H9 (cell line): ENCODE measurements at regions not wholly inside any gene's neighbourhood (a gene's known extent, or its start where the extent isn't known, plus 50 kb on each side); places are given as distances from the start of the nearest gene placed in this dataset.

Experiments
- DNase-seq: peaks from one replicate; pipeline ENCODE4 v3.0.0-alpha.2; 2017
- H2AFZ ChIP-seq: one replicate; pipeline ENCODE4 v1.6.1; 2013; ENCODE audit warnings: mild to moderate bottlenecking, low read length, control low read depth, moderate library complexity
- H2AK5ac ChIP-seq: 2 replicates; pipeline ENCODE4 v1.6.1; 2013; ENCODE audit warnings: low read length, control low read depth, mixed read lengths; ENCODE audit not compliant: insufficient read length
- H2BK120ac ChIP-seq: one replicate; pipeline ENCODE4 v1.6.1; 2013; ENCODE audit warnings: low read depth, mild to moderate bottlenecking, low read length, control low read depth, inconsistent platforms; ENCODE audit not compliant: poor library complexity, severe bottlenecking
- H2BK12ac ChIP-seq: 2 replicates; pipeline ENCODE4 v1.6.1; 2013; ENCODE audit warnings: low read length, control low read depth, mixed read lengths, low read depth; ENCODE audit not compliant: insufficient read length
- H2BK15ac ChIP-seq: 2 replicates; pipeline ENCODE4 v1.6.1; 2013; ENCODE audit warnings: low read depth, low read length, control low read depth
- H2BK20ac ChIP-seq: one replicate; pipeline ENCODE4 v1.6.1; 2013; ENCODE audit warnings: low read depth, mild to moderate bottlenecking, low read length, control low read depth, inconsistent platforms; ENCODE audit not compliant: poor library complexity, severe bottlenecking
- H2BK5ac ChIP-seq: 2 replicates; pipeline ENCODE4 v1.6.1; 2013; ENCODE audit warnings: low read length, control low read depth, mixed read lengths; ENCODE audit not compliant: insufficient read length
- H3K14ac ChIP-seq: 2 replicates; pipeline ENCODE4 v1.6.1; 2013; ENCODE audit warnings: low read length, control low read depth; ENCODE audit not compliant: insufficient read depth
- H3K18ac ChIP-seq: 2 replicates; pipeline ENCODE4 v1.6.1; 2013; ENCODE audit warnings: low read depth, mild to moderate bottlenecking, mixed read lengths, low read length, control low read depth; ENCODE audit not compliant: insufficient read length
- H3K23ac ChIP-seq: 2 replicates; pipeline ENCODE4 v1.6.1; 2013; ENCODE audit warnings: low read length, control low read depth, mixed read lengths, low read depth; ENCODE audit not compliant: insufficient read length
- H3K23me2 ChIP-seq: 2 replicates; pipeline ENCODE4 v1.6.1; 2013; ENCODE audit warnings: low read depth, mild to moderate bottlenecking, mixed read lengths, low read length, control low read depth; ENCODE audit not compliant: insufficient read length, poor library complexity, severe bottlenecking
- H3K27ac ChIP-seq: 2 replicates; pipeline ENCODE4 v1.5.1; 2013; ENCODE audit warnings: low read length, control low read depth, mixed read lengths, low read depth; ENCODE audit not compliant: insufficient read length
- H3K27me3 ChIP-seq: 2 replicates; pipeline ENCODE4 v1.6.1; 2013; ENCODE audit warnings: low read length, control low read depth, inconsistent platforms; ENCODE audit not compliant: insufficient read depth
- H3K4ac ChIP-seq: 2 replicates; pipeline ENCODE4 v1.6.1; 2013; ENCODE audit warnings: low read depth, mild to moderate bottlenecking, control low read depth, inconsistent platforms, low read length, moderate library complexity
- H3K4me1 ChIP-seq: 2 replicates; pipeline ENCODE4 v1.6.1; 2013; ENCODE audit warnings: low read length, control low read depth, inconsistent platforms; ENCODE audit not compliant: insufficient read depth
- H3K4me2 ChIP-seq: 2 replicates; pipeline ENCODE4 v1.6.1; 2013; ENCODE audit warnings: low read length, control low read depth, mixed read lengths; ENCODE audit not compliant: insufficient read length, insufficient read depth
- H3K56ac ChIP-seq: 2 replicates; pipeline ENCODE4 v1.6.1; 2013; ENCODE audit warnings: low read depth, mild to moderate bottlenecking, mixed read lengths, low read length, control low read depth; ENCODE audit not compliant: insufficient read length
- H3K79me1 ChIP-seq: 2 replicates; pipeline ENCODE4 v1.6.1; 2013; ENCODE audit warnings: low read depth, mild to moderate bottlenecking, moderate library complexity, low read length, control low read depth, inconsistent platforms; ENCODE audit not compliant: insufficient read depth, poor library complexity, severe bottlenecking
- H3K79me2 ChIP-seq: 2 replicates; pipeline ENCODE4 v1.6.1; 2013; ENCODE audit warnings: low read length, control low read depth, inconsistent platforms; ENCODE audit not compliant: insufficient read depth
- H3K9ac ChIP-seq: 2 replicates; pipeline ENCODE4 v1.6.1; 2013; ENCODE audit warnings: low read length, control low read depth, mixed read lengths; ENCODE audit not compliant: insufficient read length; ENCODE audit errors: extremely low read depth
- H3K9me3 ChIP-seq: one replicate; pipeline ENCODE4 v1.6.1; 2013; ENCODE audit warnings: low read depth, low read length, inconsistent platforms; ENCODE audit not compliant: control insufficient read depth
- H3T11ph ChIP-seq: one replicate; pipeline ENCODE4 v1.6.1; 2013; ENCODE audit warnings: mild to moderate bottlenecking, low read length, control low read depth, inconsistent platforms
- H4K20me1 ChIP-seq: one replicate; pipeline ENCODE4 v1.6.1; 2013; ENCODE audit not compliant: control insufficient read depth, insufficient read length, insufficient read depth
- H4K5ac ChIP-seq: 2 replicates; pipeline ENCODE4 v1.6.1; 2013; ENCODE audit warnings: low read depth, mild to moderate bottlenecking, mixed read lengths, low read length, control low read depth; ENCODE audit not compliant: insufficient read length
- H4K8ac ChIP-seq: replicated peaks from 2 replicates; pipeline ENCODE4 v1.6.1; 2013; ENCODE audit warnings: low read length, control low read depth, mixed read lengths, low read depth; ENCODE audit not compliant: insufficient read length
- H4K91ac ChIP-seq: 2 replicates; pipeline ENCODE4 v1.6.1; 2013; ENCODE audit warnings: low read depth, mild to moderate bottlenecking, moderate library complexity, mixed read lengths, low read length, control low read depth; ENCODE audit not compliant: insufficient read length
- H3K27ac Mint-ChIP-seq, 3 experiments: 2 replicates in 2 of 3; 3 replicates in 1 of 3; pipeline ENCODE4 v1.8.0; 2020 to 2021; ENCODE audit warnings: mixed read lengths in 3 of 3, mild to moderate bottlenecking in 1 of 3, moderate library complexity in 1 of 3
- H3K27me3 Mint-ChIP-seq: 2 replicates; pipeline ENCODE4 v1.8.0; 2021; ENCODE audit warnings: low read depth, mild to moderate bottlenecking, moderate library complexity, mixed read lengths
- H3K36me3 Mint-ChIP-seq, 3 experiments: 2 replicates in 2 of 3; 3 replicates in 1 of 3; pipeline ENCODE4 v1.8.0; 2020 to 2021; ENCODE audit warnings: low read depth in 3 of 3, mixed read lengths in 3 of 3; ENCODE audit not compliant: insufficient read depth in 1 of 3
- H3K4me1 Mint-ChIP-seq, 2 experiments: 2 replicates each; pipeline ENCODE4 v1.8.0; 2020; ENCODE audit warnings: mixed read lengths in 2 of 2
- H3K4me3 Mint-ChIP-seq, 2 experiments: 2 replicates in 1 of 2; 3 replicates in 1 of 2; pipeline ENCODE4 v1.8.0; 2020 to 2021; ENCODE audit warnings: mild to moderate bottlenecking in 2 of 2, mixed read lengths in 2 of 2, moderate library complexity in 1 of 2
- H3K9me3 Mint-ChIP-seq, 2 experiments: 2 replicates in 1 of 2; 3 replicates in 1 of 2; pipeline ENCODE4 v1.8.0; 2020; ENCODE audit warnings: mild to moderate bottlenecking in 2 of 2, mixed read lengths in 2 of 2, moderate library complexity in 1 of 2
- WGBS: extraction: QIAGEN DNeasy Blood & Tissue Kit; methylation state at CpG from one replicate; pipeline ENCODE4 v1.1.7; 2013; ENCODE audit warnings: missing lambda C conversion rate, low lambda C conversion rate, mixed read lengths; ENCODE audit not compliant: insufficient read length; ENCODE audit errors: extremely low coverage; 5-methylcytosine and 5-hydroxymethylcytosine counted together
- TF ChIP-seq, protein P1 (sequence below): fragments of 200-600 bp; sonication (generic); conservative IDR thresholded peaks from 3 replicates; pipeline ENCODE4 v1.8.0; 2021; ENCODE audit warnings: antibody characterized with exemption, mild to moderate bottlenecking

DNA sequence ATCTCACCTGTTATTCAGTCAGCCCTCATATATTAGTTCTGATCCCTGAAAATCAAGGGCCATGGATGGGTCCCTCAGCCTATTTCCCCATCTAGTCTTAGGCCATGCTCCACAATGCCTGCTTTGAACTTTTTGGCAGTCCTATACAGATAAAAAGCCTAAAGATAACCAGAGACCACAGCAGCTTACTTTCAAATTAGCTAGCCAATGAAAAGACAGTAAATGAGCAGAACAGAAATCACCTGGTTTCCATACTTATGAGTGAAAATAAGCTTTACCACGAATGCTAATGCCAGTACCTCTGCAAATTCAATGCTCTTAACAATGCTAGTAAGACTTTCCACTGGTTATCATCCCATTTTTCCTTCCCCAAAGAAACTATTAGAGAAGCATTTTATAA is 141.6 kb upstream of the SPRED1 start:
- Mint-ChIP-seq H3K36me3 (peaks cover 0 to 4% (median 0%) of the 10 kb centered on the region in 3 experiments; a peak in 1 of 7 replicates), H3K9me3 (no peaks in the 10 kb centered on the region), H3K4me3 (no peak overlapping the region), H3K4me1 (peaks cover 31 to 33% of the 10 kb centered on the region in 2 experiments), H3K27me3 (0 out of 2 replicates have a peak, but pooled peaks cover 2% of the 10 kb centered on the region), H3K27ac (0 out of 7 replicates have a peak overlapping the region, but pooled peaks of 1 of the 3 experiments have one; percentile 52)
- no peak overlapping the region for H3K9ac ChIP-seq
- WGBS = no CpG with 5 or more reads among the region's 1 CpG
- no peak overlapping the region for H2AK5ac ChIP-seq
- H3K14ac ChIP-seq = no peak overlapping the region
- no peaks in the 10 kb centered on the region for H3K27me3 ChIP-seq
- no peaks in the 10 kb centered on the region for H3K9me3 ChIP-seq
- H2BK120ac ChIP-seq = no peak overlapping the region
- H3K18ac ChIP-seq = no peak overlapping the region
- TF ChIP-seq, protein P1, sequence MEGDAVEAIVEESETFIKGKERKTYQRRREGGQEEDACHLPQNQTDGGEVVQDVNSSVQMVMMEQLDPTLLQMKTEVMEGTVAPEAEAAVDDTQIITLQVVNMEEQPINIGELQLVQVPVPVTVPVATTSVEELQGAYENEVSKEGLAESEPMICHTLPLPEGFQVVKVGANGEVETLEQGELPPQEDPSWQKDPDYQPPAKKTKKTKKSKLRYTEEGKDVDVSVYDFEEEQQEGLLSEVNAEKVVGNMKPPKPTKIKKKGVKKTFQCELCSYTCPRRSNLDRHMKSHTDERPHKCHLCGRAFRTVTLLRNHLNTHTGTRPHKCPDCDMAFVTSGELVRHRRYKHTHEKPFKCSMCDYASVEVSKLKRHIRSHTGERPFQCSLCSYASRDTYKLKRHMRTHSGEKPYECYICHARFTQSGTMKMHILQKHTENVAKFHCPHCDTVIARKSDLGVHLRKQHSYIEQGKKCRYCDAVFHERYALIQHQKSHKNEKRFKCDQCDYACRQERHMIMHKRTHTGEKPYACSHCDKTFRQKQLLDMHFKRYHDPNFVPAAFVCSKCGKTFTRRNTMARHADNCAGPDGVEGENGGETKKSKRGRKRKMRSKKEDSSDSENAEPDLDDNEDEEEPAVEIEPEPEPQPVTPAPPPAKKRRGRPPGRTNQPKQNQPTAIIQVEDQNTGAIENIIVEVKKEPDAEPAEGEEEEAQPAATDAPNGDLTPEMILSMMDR = no peak
- H3K4ac ChIP-seq = no peak overlapping the region
- H3K4me2 ChIP-seq = no peak overlapping the region
- no peak overlapping the region for H4K5ac ChIP-seq
- no peak overlapping the region for H2AFZ ChIP-seq
- H3K27ac ChIP-seq = no peak overlapping the region
- no peak overlapping the region for H4K91ac ChIP-seq
- no peak overlapping the region for H2BK20ac ChIP-seq
- H4K8ac ChIP-seq = no peak overlapping the region
- no peak for DNase-seq
- no peak overlapping the region for H2BK15ac ChIP-seq
- H4K20me1 ChIP-seq = no peaks in the 10 kb centered on the region
- H3K56ac ChIP-seq = no peak overlapping the region
- H3K23ac ChIP-seq = no peak overlapping the region
- no peak overlapping the region for H3T11ph ChIP-seq
- H3K79me2 ChIP-seq = no peaks in the 10 kb centered on the region
- peaks cover 4% of the 10 kb centered on the region; the same call in 1 of the 2 replicates for H3K4me1 ChIP-seq
- H3K79me1 ChIP-seq = no peaks in the 10 kb centered on the region
- no peaks in the 10 kb centered on the region for H3K23me2 ChIP-seq
- no peak overlapping the region for H2BK12ac ChIP-seq
- H2BK5ac ChIP-seq = no peak overlapping the region
